RWPE2 (cell line): ENCODE measurements at regions not wholly inside any gene's neighbourhood (a gene's known extent, or its start where the extent isn't known, plus 50 kb on each side); places are given as distances from the start of the nearest gene placed in this dataset.

ENCODE experiments used
- ATAC-seq: fragments of 200-7000 bp; cut with Tn5 transposase; 3 replicates; pipeline ENCODE4 v1.9.1; 2021; ENCODE audit warnings: low read depth
- DNase-seq: peaks from one replicate; pipeline ENCODE4 v3.0.0-alpha.2; 2020; ENCODE audit warnings: low spot score
- H3K27ac ChIP-seq: fragments of 450-650 bp; 2 replicates; pipeline ENCODE4 v1.5.1; 2017; ENCODE audit warnings: mild to moderate bottlenecking; ENCODE audit not compliant: poor library complexity, severe bottlenecking
- H3K27me3 ChIP-seq: fragments of 250-450 bp; sonication (Bioruptor Pico); 2 replicates; pipeline ENCODE4 v1.5.1; 2021; ENCODE audit warnings: mild to moderate bottlenecking, moderate library complexity; ENCODE audit not compliant: insufficient read depth, poor library complexity, severe bottlenecking
- H3K36me3 ChIP-seq: fragments of 250-450 bp; sonication (Bioruptor Pico); 2 replicates; pipeline ENCODE4 v1.5.1; 2020; ENCODE audit warnings: low read depth, mild to moderate bottlenecking, moderate library complexity
- H3K4me1 ChIP-seq: fragments of 250-450 bp; sonication (Bioruptor Pico); 2 replicates; pipeline ENCODE4 v1.5.1; 2021; ENCODE audit warnings: mild to moderate bottlenecking, moderate library complexity; ENCODE audit not compliant: insufficient read depth, poor library complexity, severe bottlenecking
- H3K4me3 ChIP-seq: fragments of 250-450 bp; sonication (Bioruptor Pico); 2 replicates; pipeline ENCODE4 v1.5.1; 2021; ENCODE audit warnings: mild to moderate bottlenecking, moderate library complexity; ENCODE audit not compliant: severe bottlenecking
- H3K9me3 ChIP-seq: fragments of 250-450 bp; sonication (Bioruptor Pico); 2 replicates; pipeline ENCODE4 v1.5.1; 2021; ENCODE audit warnings: mild to moderate bottlenecking, moderate library complexity; ENCODE audit not compliant: severe bottlenecking
- TF ChIP-seq, protein P1 (sequence below): fragments of 450-650 bp; IDR thresholded peaks from one replicate; pipeline ENCODE4 v1.5.1; 2017; ENCODE audit warnings: mild to moderate bottlenecking, moderate library complexity; ENCODE audit not compliant: poor library complexity, severe bottlenecking

DNA sequence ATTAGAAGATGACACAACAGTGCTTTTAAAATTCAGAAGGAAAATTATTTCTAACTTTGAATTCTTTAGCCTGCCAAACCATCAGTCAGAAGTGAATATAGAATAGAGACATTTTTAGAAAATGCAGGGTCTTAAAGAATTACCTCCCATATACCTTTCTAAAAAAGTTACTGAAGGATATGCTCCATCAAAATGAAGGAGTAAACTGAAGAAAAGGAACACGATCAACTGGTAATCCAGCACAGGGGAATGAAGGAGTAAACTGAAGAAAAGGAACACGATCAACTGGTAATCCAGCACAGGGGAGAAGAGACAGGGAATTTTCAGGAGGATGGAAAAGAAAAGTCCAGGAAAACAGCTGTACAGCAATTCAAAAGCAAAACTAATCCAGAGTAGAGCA lies 75.4 kb upstream of the LDLRAD3 start:
- H3K27me3 ChIP-seq = no peaks in the 10 kb centered on the region
- DNase-seq (no peak), ATAC-seq (no peak)
- H3K9me3 ChIP-seq = no peaks in the 10 kb centered on the region
- no peak overlapping the region for H3K4me3 ChIP-seq
- TF ChIP-seq, protein P1, sequence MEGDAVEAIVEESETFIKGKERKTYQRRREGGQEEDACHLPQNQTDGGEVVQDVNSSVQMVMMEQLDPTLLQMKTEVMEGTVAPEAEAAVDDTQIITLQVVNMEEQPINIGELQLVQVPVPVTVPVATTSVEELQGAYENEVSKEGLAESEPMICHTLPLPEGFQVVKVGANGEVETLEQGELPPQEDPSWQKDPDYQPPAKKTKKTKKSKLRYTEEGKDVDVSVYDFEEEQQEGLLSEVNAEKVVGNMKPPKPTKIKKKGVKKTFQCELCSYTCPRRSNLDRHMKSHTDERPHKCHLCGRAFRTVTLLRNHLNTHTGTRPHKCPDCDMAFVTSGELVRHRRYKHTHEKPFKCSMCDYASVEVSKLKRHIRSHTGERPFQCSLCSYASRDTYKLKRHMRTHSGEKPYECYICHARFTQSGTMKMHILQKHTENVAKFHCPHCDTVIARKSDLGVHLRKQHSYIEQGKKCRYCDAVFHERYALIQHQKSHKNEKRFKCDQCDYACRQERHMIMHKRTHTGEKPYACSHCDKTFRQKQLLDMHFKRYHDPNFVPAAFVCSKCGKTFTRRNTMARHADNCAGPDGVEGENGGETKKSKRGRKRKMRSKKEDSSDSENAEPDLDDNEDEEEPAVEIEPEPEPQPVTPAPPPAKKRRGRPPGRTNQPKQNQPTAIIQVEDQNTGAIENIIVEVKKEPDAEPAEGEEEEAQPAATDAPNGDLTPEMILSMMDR = no peak
- peaks cover under 1% of the 10 kb centered on the region for H3K4me1 ChIP-seq
- H3K27ac ChIP-seq = no peak overlapping the region
- no peaks in the 10 kb centered on the region for H3K36me3 ChIP-seq

GRCh38 chr11:35873721-35874120 lies 70.1 kb upstream of the LDLRAD3 start:
- peak; percentile 54; the same call in 2 of the 3 replicates for ATAC-seq

DNA sequence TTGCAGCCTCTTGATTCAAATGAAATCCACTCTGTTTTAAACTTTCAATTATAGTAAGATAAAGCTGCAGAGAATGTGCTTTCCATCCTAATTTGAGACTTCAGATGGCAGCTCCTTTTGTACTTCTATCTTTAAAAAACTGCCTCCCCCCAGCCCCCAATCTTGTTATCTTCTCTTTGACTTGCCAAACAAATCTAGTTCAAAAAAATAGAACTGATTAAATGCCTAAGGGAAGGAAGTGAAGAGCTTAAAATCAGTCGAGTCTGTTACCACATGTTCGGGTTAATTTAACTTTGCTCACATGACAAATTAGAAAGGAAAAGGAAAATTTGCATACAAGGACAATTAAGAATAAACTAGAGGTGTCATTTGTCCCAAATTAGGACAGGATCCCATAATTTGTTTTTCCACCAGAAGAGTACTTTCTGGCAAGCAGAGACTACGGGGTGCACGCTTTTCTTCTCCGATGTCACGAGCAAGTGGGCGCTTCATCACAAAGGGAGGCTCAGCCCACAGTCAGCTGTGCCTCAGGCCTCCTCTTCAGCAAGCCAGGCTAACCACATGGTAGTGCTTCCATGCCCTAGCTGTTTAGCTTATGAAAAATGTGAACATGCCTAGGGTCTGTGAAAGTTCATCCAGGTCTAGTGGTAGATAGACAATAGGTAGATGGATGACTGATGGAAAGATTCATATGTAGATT lies 69.0 kb upstream of the LDLRAD3 start:
- H3K36me3 ChIP-seq = no peaks in the 10 kb centered on the region
- ATAC-seq = no peak
- TF ChIP-seq, protein P1 = no peak

More at GRCh38 chr11:35873721-35874120, 70.1 kb upstream of the LDLRAD3 start:
- Histone ChIP-seq H3K4me3 (no peak overlapping the region), H3K27ac (no peak overlapping the region), H3K36me3 (no peaks in the 10 kb centered on the region), H3K27me3 (no peaks in the 10 kb centered on the region), H3K9me3 (no peaks in the 10 kb centered on the region), H3K4me1 (peaks cover 6% of the 10 kb centered on the region)
- TF ChIP-seq, protein P1 = no peak
- DNase-seq = no peak

GRCh38 chr11:35875466-35875865 lies 68.4 kb upstream of the LDLRAD3 start:
- no peak overlapping the region for H3K27ac ChIP-seq
- no peaks in the 10 kb centered on the region for H3K36me3 ChIP-seq
- no peak for ATAC-seq
- no peaks in the 10 kb centered on the region for H3K27me3 ChIP-seq
- TF ChIP-seq, protein P1 = no peak
- no peak overlapping the region for H3K4me3 ChIP-seq
- DNase-seq = no peak
- peaks cover 6% of the 10 kb centered on the region for H3K4me1 ChIP-seq
- no peaks in the 10 kb centered on the region for H3K9me3 ChIP-seq

More for the DNA sequence above, 69.0 kb upstream of the LDLRAD3 start:
- Histone ChIP-seq H3K9me3 (no peaks in the 10 kb centered on the region), H3K27me3 (no peaks in the 10 kb centered on the region), H3K4me1 (peaks cover 6% of the 10 kb centered on the region), H3K4me3 (no peak overlapping the region), H3K27ac (no peak overlapping the region)
- DNase-seq = no peak

DNA sequence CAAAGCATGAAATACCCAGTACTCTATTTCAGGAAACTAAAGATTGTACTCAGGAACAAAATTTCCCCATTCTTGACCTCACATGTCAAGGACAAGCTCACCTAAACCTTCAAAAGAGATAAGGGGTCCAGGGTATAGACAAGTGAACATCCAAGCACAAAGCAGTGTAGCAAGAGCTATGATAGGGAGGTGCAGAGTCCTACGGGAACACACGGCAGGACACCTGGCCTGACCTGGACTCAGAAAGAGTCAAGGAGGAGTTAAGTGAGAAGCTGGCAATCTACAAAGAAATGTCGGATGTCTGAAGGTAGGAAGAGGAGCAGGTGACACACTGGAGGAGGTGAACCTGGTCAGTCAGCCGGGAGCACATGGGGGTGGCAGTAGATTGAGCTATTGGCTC lies 67.1 kb upstream of the LDLRAD3 start:
- H3K27me3 ChIP-seq = no peaks in the 10 kb centered on the region
- no peak for ATAC-seq
- H3K4me1 ChIP-seq = peaks cover 6% of the 10 kb centered on the region
- no peak overlapping the region for H3K4me3 ChIP-seq
- no peaks in the 10 kb centered on the region for H3K9me3 ChIP-seq
- DNase-seq = no peak
- H3K36me3 ChIP-seq = no peaks in the 10 kb centered on the region
- TF ChIP-seq, protein P1 = no peak
- H3K27ac ChIP-seq = no peak overlapping the region
